HEK293 (cell line): ENCODE measurements at regions not wholly inside any gene's neighbourhood (a gene's known extent, or its start where the extent isn't known, plus 50 kb on each side); places are given as distances from the start of the nearest gene placed in this dataset.

ENCODE experiments used
- MYNN ChIP-seq: fragments of 450-650 bp; formaldehyde crosslinking; IDR thresholded peaks from 2 replicates; pipeline ENCODE4 v1.5.1; 2016; ENCODE audit warnings: missing biosample characterization, missing genetic modification characterization, borderline replicate concordance
- OVOL3 ChIP-seq: fragments of 450-650 bp; formaldehyde crosslinking; IDR thresholded peaks from 2 replicates; pipeline ENCODE4 v1.5.1; 2016; ENCODE audit warnings: missing biosample characterization, missing genetic modification characterization
- PRDM1 ChIP-seq: fragments of 450-650 bp; formaldehyde crosslinking; IDR thresholded peaks from 2 replicates; pipeline ENCODE4; 2016; ENCODE audit warnings: missing biosample characterization, missing genetic modification characterization
- ZBTB17 ChIP-seq: fragments of 450-650 bp; formaldehyde crosslinking; IDR thresholded peaks from 2 replicates; pipeline ENCODE4 v1.5.1; 2016; ENCODE audit warnings: missing biosample characterization, missing genetic modification characterization
- ZBTB21 ChIP-seq: fragments of 450-650 bp; formaldehyde crosslinking; IDR thresholded peaks from 2 replicates; pipeline ENCODE4 v1.5.1; 2017; ENCODE audit warnings: missing biosample characterization, missing genetic modification characterization
- ZIC2 ChIP-seq: fragments of 450-650 bp; formaldehyde crosslinking; IDR thresholded peaks from 2 replicates; pipeline ENCODE4 v1.5.1; 2016; ENCODE audit warnings: missing biosample characterization, missing genetic modification characterization
- ZNF302 ChIP-seq: fragments of 450-650 bp; formaldehyde crosslinking; IDR thresholded peaks from 2 replicates; pipeline ENCODE4 v1.5.1; 2016; ENCODE audit warnings: missing biosample characterization, missing genetic modification characterization, low read depth
- TF ChIP-seq, protein P1 (sequence below): fragments of 450-650 bp; formaldehyde crosslinking; IDR thresholded peaks from 2 replicates; pipeline ENCODE4 v1.5.1; 2016; ENCODE audit warnings: missing biosample characterization, missing genetic modification characterization
- TF ChIP-seq, protein P2 (sequence below): fragments of 450-650 bp; formaldehyde crosslinking; IDR thresholded peaks from 2 replicates; pipeline ENCODE4 v1.5.1; 2016; ENCODE audit warnings: missing biosample characterization, missing genetic modification characterization
- TF ChIP-seq, protein P3 (sequence below): fragments of 450-650 bp; formaldehyde crosslinking; IDR thresholded peaks from 2 replicates; pipeline ENCODE4 v1.5.1; 2016; ENCODE audit warnings: missing biosample characterization, missing genetic modification characterization
- TF ChIP-seq, protein P4 (sequence below): fragments of 450-650 bp; formaldehyde crosslinking; IDR thresholded peaks from 2 replicates; pipeline ENCODE4 v1.5.1; 2016; ENCODE audit warnings: missing biosample characterization, missing genetic modification characterization

DNA sequence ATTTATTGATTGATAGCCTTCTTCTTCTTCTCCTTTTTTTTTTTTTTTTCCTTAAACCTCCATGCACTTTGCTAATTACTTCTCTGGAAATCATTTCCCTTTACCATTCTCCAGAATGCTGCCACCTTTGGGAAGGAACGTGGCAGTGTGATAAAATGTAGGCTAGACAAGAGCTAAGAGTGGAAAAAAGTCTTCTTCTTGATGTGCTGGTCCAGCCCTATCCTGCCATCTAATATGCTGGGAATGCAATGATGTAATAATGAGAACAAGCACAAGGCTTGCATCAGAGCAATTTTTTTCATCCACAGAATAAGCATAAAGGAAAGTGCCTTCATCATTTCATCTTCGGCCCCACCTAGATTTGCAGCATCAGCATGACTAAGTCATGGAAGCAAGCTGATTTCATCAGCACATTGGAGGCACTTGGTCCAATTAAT lies 128.7 kb upstream of the ZFHX3 start:
- TF ChIP-seq, protein P1, sequence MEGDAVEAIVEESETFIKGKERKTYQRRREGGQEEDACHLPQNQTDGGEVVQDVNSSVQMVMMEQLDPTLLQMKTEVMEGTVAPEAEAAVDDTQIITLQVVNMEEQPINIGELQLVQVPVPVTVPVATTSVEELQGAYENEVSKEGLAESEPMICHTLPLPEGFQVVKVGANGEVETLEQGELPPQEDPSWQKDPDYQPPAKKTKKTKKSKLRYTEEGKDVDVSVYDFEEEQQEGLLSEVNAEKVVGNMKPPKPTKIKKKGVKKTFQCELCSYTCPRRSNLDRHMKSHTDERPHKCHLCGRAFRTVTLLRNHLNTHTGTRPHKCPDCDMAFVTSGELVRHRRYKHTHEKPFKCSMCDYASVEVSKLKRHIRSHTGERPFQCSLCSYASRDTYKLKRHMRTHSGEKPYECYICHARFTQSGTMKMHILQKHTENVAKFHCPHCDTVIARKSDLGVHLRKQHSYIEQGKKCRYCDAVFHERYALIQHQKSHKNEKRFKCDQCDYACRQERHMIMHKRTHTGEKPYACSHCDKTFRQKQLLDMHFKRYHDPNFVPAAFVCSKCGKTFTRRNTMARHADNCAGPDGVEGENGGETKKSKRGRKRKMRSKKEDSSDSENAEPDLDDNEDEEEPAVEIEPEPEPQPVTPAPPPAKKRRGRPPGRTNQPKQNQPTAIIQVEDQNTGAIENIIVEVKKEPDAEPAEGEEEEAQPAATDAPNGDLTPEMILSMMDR (tag by site-specific recombination), result no peak; the same call in 1 of the 2 replicates
- TF ChIP-seq ZBTB17 (tag by site-specific recombination) (no peak), PRDM1 (no peak; the same call in none of the 2 replicates), ZNF302 (tag by site-specific recombination) (no peak), ZIC2 (tag by site-specific recombination) (no peak), MYNN (tag by site-specific recombination) (no peak), OVOL3 (tag by site-specific recombination) (no peak), ZBTB21 (tag by site-specific recombination) (peak; percentile 69; the same call in 1 of the 2 replicates)
- TF ChIP-seq, protein P2, sequence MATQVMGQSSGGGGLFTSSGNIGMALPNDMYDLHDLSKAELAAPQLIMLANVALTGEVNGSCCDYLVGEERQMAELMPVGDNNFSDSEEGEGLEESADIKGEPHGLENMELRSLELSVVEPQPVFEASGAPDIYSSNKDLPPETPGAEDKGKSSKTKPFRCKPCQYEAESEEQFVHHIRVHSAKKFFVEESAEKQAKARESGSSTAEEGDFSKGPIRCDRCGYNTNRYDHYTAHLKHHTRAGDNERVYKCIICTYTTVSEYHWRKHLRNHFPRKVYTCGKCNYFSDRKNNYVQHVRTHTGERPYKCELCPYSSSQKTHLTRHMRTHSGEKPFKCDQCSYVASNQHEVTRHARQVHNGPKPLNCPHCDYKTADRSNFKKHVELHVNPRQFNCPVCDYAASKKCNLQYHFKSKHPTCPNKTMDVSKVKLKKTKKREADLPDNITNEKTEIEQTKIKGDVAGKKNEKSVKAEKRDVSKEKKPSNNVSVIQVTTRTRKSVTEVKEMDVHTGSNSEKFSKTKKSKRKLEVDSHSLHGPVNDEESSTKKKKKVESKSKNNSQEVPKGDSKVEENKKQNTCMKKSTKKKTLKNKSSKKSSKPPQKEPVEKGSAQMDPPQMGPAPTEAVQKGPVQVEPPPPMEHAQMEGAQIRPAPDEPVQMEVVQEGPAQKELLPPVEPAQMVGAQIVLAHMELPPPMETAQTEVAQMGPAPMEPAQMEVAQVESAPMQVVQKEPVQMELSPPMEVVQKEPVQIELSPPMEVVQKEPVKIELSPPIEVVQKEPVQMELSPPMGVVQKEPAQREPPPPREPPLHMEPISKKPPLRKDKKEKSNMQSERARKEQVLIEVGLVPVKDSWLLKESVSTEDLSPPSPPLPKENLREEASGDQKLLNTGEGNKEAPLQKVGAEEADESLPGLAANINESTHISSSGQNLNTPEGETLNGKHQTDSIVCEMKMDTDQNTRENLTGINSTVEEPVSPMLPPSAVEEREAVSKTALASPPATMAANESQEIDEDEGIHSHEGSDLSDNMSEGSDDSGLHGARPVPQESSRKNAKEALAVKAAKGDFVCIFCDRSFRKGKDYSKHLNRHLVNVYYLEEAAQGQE (tag by site-specific recombination), result no peak
- TF ChIP-seq, protein P3, sequence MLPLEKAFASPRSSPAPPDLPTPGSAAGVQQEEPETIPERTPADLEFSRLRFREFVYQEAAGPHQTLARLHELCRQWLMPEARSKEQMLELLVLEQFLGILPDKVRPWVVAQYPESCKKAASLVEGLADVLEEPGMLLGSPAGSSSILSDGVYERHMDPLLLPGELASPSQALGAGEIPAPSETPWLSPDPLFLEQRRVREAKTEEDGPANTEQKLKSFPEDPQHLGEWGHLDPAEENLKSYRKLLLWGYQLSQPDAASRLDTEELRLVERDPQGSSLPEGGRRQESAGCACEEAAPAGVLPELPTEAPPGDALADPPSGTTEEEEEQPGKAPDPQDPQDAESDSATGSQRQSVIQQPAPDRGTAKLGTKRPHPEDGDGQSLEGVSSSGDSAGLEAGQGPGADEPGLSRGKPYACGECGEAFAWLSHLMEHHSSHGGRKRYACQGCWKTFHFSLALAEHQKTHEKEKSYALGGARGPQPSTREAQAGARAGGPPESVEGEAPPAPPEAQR, result no peak
- TF ChIP-seq, protein P4, sequence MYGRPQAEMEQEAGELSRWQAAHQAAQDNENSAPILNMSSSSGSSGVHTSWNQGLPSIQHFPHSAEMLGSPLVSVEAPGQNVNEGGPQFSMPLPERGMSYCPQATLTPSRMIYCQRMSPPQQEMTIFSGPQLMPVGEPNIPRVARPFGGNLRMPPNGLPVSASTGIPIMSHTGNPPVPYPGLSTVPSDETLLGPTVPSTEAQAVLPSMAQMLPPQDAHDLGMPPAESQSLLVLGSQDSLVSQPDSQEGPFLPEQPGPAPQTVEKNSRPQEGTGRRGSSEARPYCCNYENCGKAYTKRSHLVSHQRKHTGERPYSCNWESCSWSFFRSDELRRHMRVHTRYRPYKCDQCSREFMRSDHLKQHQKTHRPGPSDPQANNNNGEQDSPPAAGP (tag by site-specific recombination), result no peak
